ENCODE measurements at regions not wholly inside any gene's neighbourhood (a gene's known extent, or its start where the extent isn't known, plus 50 kb on each side); places are given as distances from the start of the nearest gene placed in this dataset.

- H3K4me3 Mint-ChIP-seq = no peak overlapping the region
- no peaks in the 10 kb centered on the region for H3K36me3 Mint-ChIP-seq (ENCODE audit: low read depth)
- H3K4me1 Mint-ChIP-seq = no peaks in the 10 kb centered on the region
- H3K9me3 Mint-ChIP-seq = peaks cover 4% of the 10 kb centered on the region
- no peak for TF ChIP-seq CTCF (conservative IDR thresholded peaks at IDR 0.05)
- no peak overlapping the region for H3K27ac Mint-ChIP-seq (ENCODE audit: unreplicated experiment)
- DNase-seq (ENCODE audit: low read depth, low spot score) = no peak
- H3K27me3 Mint-ChIP-seq (ENCODE audit: low read depth) = peaks cover 9% of the 10 kb centered on the region
These were observed 824.5 kb downstream of the TYW1 start for GRCh38 chr7:67821116-67821515.

- no peaks in the 10 kb centered on the region for H3K4me1 Mint-ChIP-seq
- TF ChIP-seq CTCF (conservative IDR thresholded peaks at IDR 0.05) = no peak
- no peaks in the 10 kb centered on the region for H3K36me3 Mint-ChIP-seq (ENCODE audit: low read depth)
- no peak for DNase-seq (ENCODE audit: low read depth, low spot score)
- no peak overlapping the region for H3K27ac Mint-ChIP-seq (ENCODE audit: unreplicated experiment)
- no peaks in the 10 kb centered on the region for H3K9me3 Mint-ChIP-seq
- H3K4me3 Mint-ChIP-seq = no peak overlapping the region
- H3K27me3 Mint-ChIP-seq (ENCODE audit: low read depth) = peaks cover 6% of the 10 kb centered on the region
These were observed 826.7 kb downstream of the TYW1 start for GRCh38 chr7:67823345-67823744.

GRCh38 chr7:67825356-67825755 is 828.7 kb downstream of the TYW1 start:
- Mint-ChIP-seq H3K27ac (ENCODE audit: unreplicated experiment) (no peak overlapping the region), H3K27me3 (ENCODE audit: low read depth) (peaks cover 6% of the 10 kb centered on the region), H3K4me3 (no peak overlapping the region), H3K4me1 (no peaks in the 10 kb centered on the region), H3K9me3 (no peaks in the 10 kb centered on the region), H3K36me3 (ENCODE audit: low read depth) (no peaks in the 10 kb centered on the region)
- no peak for TF ChIP-seq CTCF (conservative IDR thresholded peaks at IDR 0.05)
- no peak for DNase-seq (ENCODE audit: low read depth, low spot score)

- no peak overlapping the region for H3K27ac Mint-ChIP-seq (ENCODE audit: unreplicated experiment)
- no peaks in the 10 kb centered on the region for H3K27me3 Mint-ChIP-seq (ENCODE audit: low read depth)
- no peaks in the 10 kb centered on the region for H3K36me3 Mint-ChIP-seq (ENCODE audit: low read depth)
- H3K4me3 Mint-ChIP-seq = no peak overlapping the region
- H3K9me3 Mint-ChIP-seq = no peaks in the 10 kb centered on the region
- H3K4me1 Mint-ChIP-seq = peaks cover 4% of the 10 kb centered on the region
- DNase-seq (ENCODE audit: low read depth, low spot score) = no peak
- TF ChIP-seq CTCF (conservative IDR thresholded peaks at IDR 0.05) = no peak
These were observed 845.3 kb downstream of the TYW1 start for GRCh38 chr7:67841896-67842295.

GRCh38 chr7:67842571-67842970 is 845.9 kb downstream of the TYW1 start:
- DNase-seq (ENCODE audit: low read depth, low spot score) = no peak
- H3K4me1 Mint-ChIP-seq = peaks cover 9% of the 10 kb centered on the region
- no peak overlapping the region for H3K27ac Mint-ChIP-seq (ENCODE audit: unreplicated experiment)
- H3K36me3 Mint-ChIP-seq (ENCODE audit: low read depth) = no peaks in the 10 kb centered on the region
- no peaks in the 10 kb centered on the region for H3K9me3 Mint-ChIP-seq
- H3K27me3 Mint-ChIP-seq (ENCODE audit: low read depth) = no peaks in the 10 kb centered on the region
- TF ChIP-seq CTCF (conservative IDR thresholded peaks at IDR 0.05) = no peak
- H3K4me3 Mint-ChIP-seq = no peak overlapping the region
